ENCODE measurements at regions not wholly inside any gene's neighbourhood (a gene's known extent, or its start where the extent isn't known, plus 50 kb on each side); places are given as distances from the start of the nearest gene placed in this dataset.
"Not testable (repeated sequence)": the region's sequence is repeated elsewhere in the genome, so short reads cannot be mapped to it uniquely, and the experiment has no call there.

DNA sequence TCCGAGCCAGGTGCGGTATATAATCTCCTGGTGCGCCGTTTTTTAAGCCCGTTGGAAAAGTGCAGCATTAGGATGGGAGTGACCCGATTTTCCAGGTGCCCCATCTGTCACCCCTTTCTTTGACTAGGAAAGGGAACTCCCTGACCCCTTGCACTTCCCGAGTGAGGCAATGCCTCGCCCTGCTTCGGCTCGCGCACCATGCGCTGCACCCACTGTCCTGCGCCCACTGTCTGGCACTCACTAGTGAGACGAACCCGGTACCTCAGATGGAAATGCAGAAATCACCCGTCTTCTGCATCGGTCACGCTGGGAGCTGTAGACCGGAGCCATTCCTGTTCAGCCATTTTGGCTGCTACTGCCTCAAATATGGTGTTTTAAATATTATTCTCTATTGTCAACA lies 198.0 kb downstream of the MEIS1 start:
- FAIRE-seq; DNase-seq (ENCODE audit: low spot score): not testable (repeated sequence)

DNA sequence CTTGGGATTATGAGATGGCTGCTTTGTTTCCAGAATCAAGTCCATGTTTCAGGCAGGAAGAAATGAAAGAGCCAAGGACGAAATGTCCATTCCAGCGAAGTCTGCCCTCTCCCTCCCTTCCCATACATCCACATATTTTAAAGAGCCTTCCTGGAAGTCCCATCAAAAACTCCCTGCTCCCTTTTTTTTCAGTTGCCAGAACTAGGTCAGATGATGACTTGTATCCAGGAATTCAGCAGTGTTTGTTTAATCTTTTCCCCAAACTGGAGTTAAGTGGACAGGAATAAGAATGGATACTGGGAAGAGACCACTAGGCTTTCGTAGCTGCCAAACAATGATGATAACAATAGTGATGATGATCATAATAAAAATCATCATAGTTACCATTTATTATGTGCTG lies 198.7 kb downstream of the MEIS1 start:
- DNase-seq (ENCODE audit: low spot score), result no peak
- no peak for FAIRE-seq

DNA sequence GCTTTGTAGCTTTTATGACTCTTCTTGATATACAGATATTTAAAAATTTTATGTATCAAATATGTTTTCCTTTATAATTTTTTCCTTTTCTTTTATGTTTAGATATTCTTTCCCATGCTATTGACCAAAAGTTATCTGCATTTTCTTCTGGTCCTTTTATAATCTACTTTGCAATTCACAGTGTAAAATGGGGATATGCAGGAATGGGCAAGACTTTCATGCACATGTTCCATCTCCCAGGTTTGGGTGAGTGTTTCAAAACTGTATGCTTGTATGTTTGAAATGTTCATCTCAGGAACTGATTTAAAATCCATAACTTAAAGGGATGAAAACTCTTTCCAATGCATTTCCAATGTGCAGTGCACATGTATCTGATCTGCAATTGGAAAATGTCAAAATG lies 199.9 kb downstream of the MEIS1 start:
- FAIRE-seq (no peak), DNase-seq (ENCODE audit: low spot score) (no peak)

DNA sequence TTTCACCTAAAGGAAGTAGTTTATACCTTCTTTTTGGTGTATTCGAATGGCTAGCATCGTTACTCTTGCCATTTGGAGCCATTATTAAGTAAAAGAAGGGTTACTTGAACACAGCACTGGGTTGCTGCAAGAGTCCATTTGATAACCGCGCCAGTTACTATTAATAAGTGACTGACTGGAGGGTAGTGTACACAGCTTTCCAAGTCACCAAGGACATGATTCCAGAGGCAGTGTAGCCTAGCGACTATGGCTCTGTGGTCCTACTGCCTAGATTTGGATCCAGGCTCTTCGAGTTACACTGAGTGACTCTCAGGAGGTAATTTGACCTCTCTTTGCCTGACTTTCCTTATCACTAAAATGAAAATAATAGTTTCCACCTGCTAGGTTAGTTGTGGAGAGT lies 206.8 kb downstream of the MEIS1 start:
- DNase-seq (ENCODE audit: low spot score) (no peak), FAIRE-seq (no peak)

DNA sequence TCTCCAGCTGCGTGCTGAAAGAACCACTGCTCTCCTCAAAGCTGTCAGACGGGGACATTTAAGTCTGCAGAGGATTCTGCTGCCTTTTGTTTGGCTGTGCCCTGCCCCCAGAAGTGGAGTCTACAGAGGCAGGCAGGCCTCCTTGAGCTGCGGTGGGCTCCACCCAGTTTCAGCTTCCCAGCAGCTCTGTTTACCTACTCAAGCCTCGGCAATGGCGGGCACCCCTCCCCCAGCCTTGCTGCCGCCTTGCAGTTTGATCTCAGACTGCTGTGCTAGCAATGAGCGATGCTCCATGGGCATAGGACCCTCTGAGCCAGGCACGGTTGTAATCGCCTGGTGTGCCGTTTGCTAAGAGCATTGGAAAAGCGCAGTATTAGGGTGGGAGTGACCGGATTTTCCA lies 213.2 kb downstream of the MEIS1 start:
- FAIRE-seq; DNase-seq (ENCODE audit: low spot score): not testable (repeated sequence)

- DNase-seq (ENCODE audit: low spot score) (no peak), FAIRE-seq (no peak)
Measured at GRCh38 chr2:66649006-66649405, 214.1 kb downstream of the MEIS1 start.

DNA sequence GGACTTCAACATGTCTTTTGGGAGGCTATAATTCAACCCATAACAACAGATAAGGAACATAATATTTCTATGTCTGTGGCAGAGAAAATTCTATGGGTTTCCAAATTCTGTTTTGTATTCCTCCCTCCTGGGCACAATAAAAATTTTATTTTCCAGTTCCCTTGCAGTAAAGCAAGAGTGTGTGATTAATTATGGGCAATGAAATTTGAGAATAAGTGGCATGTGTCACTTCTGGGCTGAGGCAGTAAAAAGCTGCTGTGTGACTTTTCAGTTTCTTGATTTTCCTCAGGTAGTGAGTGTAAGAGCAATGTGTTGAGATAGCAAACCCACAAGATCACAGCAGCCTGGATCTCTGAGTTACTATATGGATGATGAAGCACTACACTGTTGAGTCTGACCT lies 216.4 kb downstream of the MEIS1 start:
- DNase-seq (ENCODE audit: low spot score) (no peak), FAIRE-seq (no peak)

DNA sequence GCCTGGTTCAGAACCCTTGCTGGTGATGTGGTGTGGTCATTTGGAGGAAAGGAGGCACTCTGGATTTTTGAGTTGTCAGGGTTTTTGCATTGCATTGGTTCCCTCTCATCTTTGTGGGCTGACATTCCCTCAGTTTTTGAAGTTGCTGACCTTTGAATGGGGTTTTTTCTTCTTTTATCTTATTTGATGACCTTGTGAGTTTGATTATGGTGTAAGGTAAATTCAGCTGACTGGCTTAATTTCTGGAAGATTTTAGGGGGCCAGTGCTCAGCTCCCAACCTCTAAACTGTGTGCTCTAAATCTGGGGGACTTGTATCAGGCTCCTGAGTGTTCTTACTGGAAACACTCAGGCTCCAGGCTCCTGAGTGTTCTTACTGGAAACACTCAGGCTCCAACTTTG lies 225.9 kb downstream of the MEIS1 start:
- FAIRE-seq (no peak), DNase-seq (ENCODE audit: low spot score) (no peak)

DNA sequence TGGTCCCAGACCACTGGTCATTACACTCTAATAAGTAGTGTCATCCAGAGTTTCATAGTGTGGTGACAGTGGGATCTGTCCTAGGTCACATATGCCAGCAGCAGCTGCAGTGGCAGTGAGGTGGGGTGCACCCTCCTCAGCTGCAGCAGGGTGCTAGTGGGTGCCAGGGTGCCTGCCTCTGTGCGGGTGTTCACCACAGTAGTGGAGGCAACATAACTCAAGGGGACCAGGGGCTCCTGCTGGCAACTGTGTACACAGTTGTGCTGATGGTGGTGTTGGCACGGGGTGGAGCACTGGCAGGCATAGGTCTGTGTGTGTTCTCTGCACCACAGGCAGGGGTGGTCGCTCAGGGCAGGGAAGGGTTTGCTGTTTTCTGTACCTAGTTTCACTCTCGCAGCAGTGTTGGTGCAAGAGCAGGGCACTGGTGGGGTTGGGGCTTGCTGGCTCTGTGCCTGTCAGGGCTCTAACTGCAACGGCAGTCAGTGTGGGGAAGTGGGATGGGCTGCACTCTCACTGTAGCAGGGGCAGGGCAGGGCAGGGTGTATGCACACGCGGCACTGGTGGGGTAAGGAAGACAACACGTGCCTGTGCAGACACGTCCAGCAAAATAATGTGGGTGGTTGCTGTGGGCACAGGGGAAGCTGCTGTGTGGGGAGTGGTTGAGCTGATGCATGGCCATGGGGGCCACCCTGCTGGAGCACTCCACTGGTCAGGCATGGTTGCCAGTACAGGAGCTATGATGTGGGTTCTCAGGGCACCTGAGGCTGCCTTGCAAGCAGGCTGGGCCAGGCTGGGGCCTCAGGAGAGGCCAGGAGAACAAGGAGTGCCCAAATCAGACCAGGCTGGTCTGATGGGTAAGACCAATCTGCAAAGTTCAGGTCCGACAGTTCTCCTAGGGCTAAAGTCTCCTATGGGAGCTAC lies 226.6 kb downstream of the MEIS1 start:
- FAIRE-seq (no peak), DNase-seq (ENCODE audit: low spot score) (no peak)

- DNase-seq (ENCODE audit: low spot score), result no peak
Measured at GRCh38 chr2:66665124-66665984, 230.4 kb downstream of the MEIS1 start.

DNA sequence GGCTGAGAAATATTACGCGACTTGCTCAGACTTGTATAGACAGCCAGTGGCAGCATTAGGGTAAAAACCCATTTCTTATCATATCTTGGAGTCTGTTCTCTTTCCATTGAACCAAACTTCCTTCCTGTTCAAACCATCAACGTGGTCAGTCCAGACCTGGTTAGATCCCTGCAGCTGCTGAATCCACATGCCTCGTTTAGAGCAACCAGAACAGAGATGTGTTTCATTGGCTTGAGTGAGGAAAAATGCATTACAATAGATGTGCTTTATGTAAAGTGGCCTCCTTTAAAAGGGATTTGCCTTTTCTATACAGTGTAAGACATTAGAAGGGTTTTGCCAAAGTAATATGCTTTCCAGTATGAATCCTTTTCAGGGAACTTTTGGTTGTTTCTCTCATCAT lies 232.4 kb downstream of the MEIS1 start:
- DNase-seq (ENCODE audit: low spot score), result no peak
- FAIRE-seq, result no peak

More at GRCh38 chr2:66665124-66665984, 230.4 kb downstream of the MEIS1 start:
- no peak for FAIRE-seq

DNA sequence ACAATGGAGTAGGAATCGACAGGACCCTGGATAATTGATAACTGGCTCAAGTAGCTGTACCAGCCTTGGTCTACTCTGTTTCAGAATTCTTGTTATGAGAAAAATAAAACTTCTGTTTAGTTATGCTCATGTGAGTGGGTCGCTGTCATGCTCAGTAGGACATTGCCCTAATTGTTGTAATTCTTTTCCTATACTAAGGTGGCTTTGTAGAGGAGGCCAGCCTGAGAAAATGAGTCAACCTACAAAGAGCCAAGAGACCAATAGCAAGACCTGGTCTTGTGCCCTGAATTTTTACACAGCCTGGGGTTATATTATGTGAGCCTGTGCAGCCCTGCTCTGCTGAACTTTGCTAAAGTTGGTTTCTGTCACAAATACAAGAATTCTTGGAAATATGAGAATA lies 238.4 kb downstream of the MEIS1 start:
- no peak for DNase-seq (ENCODE audit: low spot score)
- no peak for FAIRE-seq

DNA sequence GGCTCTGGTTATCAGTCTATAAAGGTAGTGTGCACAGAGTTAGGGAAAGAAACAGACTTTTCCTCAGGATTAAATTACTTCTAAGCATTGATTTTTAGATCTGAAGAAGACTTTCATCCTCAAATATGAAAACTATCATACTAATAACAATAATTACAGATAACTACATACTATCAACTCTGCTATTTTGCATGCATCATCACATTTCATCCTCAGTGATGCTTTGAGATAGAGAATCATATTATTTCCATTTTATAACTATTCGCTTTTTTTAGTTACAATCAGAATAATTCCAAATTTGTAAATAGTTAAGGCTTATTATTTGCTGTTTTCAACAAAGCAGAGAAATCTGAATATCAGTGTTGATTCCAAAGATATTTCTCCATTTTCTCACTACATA lies 239.2 kb downstream of the MEIS1 start:
- FAIRE-seq, result no peak

GRCh38 chr2:66675591-66675990 lies 240.7 kb downstream of the MEIS1 start:
- no peak for DNase-seq (ENCODE audit: low spot score)
- FAIRE-seq, result no peak

More for the DNA sequence above, 239.2 kb downstream of the MEIS1 start:
- no peak for DNase-seq (ENCODE audit: low spot score)

DNA sequence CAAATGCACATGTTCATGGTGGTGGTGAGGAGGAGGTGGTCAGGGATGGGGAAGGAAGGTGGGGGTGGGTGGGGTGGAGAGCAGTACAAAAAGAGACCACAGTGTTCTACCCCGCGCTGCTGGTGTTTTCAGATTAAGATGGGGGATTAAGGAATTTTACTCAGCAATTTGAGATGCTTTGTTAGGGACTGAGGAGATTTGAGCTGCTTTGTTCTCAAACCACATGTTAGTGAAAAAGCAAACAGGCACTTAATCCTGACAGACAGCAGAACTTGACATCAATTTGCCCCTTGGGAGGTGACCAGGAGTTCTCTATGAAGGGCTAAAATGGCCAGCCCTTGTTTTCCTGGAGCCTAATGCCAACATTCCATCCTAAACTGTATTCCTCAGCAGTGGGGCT lies 244.5 kb downstream of the MEIS1 start:
- no peak for FAIRE-seq
- no peak for DNase-seq (ENCODE audit: low spot score)

DNA sequence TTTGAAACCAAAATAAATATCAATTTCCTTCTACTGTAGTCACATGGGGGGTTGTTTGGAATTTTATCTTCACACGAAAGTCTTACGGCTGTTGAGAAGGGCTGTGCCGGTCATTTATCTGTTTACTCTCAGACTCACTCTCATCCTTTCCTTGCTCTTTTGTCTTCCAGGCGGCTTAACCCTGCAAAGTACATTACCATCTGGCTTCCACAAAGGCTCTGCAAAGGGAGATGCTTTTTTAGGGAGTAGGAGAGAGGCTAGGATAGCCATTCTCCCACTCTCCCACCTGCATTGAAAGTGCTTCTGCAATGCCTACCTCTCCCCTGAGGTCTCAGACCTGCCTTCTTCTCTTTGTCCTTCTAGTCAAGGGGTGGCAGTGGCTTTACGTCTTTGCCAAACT lies 247.6 kb downstream of the MEIS1 start:
- DNase-seq (ENCODE audit: low spot score) (no peak), FAIRE-seq (no peak)

- no peak for DNase-seq (ENCODE audit: low spot score)
- no peak for FAIRE-seq
Measured at GRCh38 chr2:66683064-66683463, 248.1 kb downstream of the MEIS1 start.

- DNase-seq (ENCODE audit: low spot score) (no peak), FAIRE-seq (no peak)
Measured at GRCh38 chr2:66683599-66683998, 248.7 kb downstream of the MEIS1 start.

DNA sequence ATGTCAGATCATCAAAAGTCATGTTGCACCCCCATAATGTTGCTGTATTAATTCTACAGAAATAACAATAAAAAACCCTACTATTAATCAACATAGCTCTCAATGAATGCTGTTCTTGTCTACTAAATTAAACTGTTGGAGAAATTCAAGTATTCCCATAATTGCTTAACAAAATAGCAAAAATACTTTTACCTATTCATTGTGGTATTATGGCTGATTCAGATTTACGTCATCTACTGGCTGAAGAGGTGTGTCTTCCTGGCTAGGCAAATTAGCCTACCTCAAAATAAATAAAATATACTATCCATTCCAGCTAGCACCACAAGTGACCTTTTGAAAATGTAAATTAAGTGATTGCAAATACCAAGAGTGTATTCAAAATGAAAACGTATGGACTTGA lies 249.4 kb downstream of the MEIS1 start:
- DNase-seq (ENCODE audit: low spot score) (no peak), FAIRE-seq (no peak)

- no peak for DNase-seq (ENCODE audit: low spot score)
- FAIRE-seq, result no peak
Measured at GRCh38 chr2:66686755-66687154, 251.8 kb downstream of the MEIS1 start.

DNA sequence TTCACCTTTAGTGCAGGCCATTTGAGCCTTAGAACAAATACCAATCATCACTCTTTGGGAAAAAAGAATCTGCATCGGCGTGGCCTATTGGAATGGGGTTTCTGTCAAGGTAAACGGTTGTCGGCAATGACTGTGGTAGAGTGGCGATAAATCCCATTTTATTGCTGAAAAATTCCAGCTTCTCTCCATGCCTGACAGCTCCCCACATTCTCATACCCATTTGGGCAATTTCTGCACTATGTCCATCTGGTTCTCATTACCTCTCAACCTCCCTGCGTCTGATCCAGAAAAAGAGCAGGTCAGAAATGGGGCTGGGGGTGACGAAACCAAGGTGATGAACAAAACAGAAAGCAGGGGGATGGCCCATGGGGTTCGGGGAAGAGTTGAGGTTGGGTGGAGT lies 254.0 kb downstream of the MEIS1 start:
- FAIRE-seq, result no peak

GRCh38 chr2:66689456-66690051 lies 254.6 kb downstream of the MEIS1 start:
- FAIRE-seq, result no peak
- DNase-seq (ENCODE audit: low spot score), result no peak

More for the DNA sequence above, 254.0 kb downstream of the MEIS1 start:
- DNase-seq (ENCODE audit: low spot score), result no peak

All from RCC 7860 (cell line).